Central memory CD8-positive, alpha-beta T cell (primary cell): ENCODE measurements at regions not wholly inside any gene's neighbourhood (a gene's known extent, or its start where the extent isn't known, plus 50 kb on each side); places are given as distances from the start of the nearest gene placed in this dataset.
"Not testable (repeated sequence)": the region's sequence is repeated elsewhere in the genome, so short reads cannot be mapped to it uniquely, and the experiment has no call there.

Source experiments
- ATAC-seq: fragments of 150-1000 bp; cut with Tn5 transposase; replicated peaks from 2 replicates; pipeline ENCODE4 v1.10.0; 2022; ENCODE audit warnings: mild to moderate bottlenecking, moderate FRiP score, moderate number of reproducible peaks; ENCODE audit not compliant: poor library complexity, severe bottlenecking; ENCODE audit errors: extremely low read depth
- DNase-seq, 2 donors: peaks; one replicate each; pipeline ENCODE4 v3.0.0; 2021; ENCODE audit warnings: low spot score in 2 of 2
- H3K27ac Mint-ChIP-seq: one replicate; pipeline ENCODE4 v1.8.0; 2022; ENCODE audit warnings: low read depth, mild to moderate bottlenecking, moderate library complexity, mixed read lengths
- H3K27me3 Mint-ChIP-seq: one replicate; pipeline ENCODE4 v1.8.0; 2022; ENCODE audit warnings: mixed read lengths
- H3K36me3 Mint-ChIP-seq: one replicate; pipeline ENCODE4 v1.8.0; 2022; ENCODE audit warnings: mild to moderate bottlenecking, moderate library complexity, mixed read lengths; ENCODE audit not compliant: insufficient read depth
- H3K4me1 Mint-ChIP-seq: one replicate; pipeline ENCODE4 v1.8.0; 2022; ENCODE audit warnings: mixed read lengths
- H3K4me3 Mint-ChIP-seq: one replicate; pipeline ENCODE4 v1.8.0; 2022; ENCODE audit warnings: mild to moderate bottlenecking, moderate library complexity, mixed read lengths
- H3K9me3 Mint-ChIP-seq: one replicate; pipeline ENCODE4 v1.8.0; 2022; ENCODE audit warnings: mixed read lengths

DNA sequence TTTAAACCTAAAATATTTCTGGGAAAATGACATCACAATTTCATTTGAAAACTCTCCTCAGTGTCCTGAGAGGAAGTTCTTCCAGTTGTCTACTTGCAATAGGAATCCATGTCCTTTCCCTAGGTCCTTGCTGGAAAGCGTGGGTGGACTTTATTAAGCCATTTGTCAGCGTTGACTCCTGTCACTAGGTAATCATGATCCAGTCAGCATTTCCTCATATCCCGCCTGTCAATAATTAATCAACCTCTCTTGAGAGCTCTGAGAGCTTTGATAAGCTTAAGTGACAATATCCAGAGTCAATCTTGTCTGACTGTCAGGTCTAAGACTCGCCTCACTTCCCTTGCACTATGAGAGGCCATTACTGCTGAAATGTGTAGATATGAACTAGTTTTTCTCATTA lies 107.2 kb upstream of the SLIT3 start:
- ATAC-seq (no peak), DNase-seq (no peak)
- Mint-ChIP-seq H3K4me3 (no peak overlapping the region), H3K27me3 (peaks cover 45% of the 10 kb centered on the region), H3K9me3 (no peaks in the 10 kb centered on the region), H3K27ac (no peak overlapping the region), H3K4me1 (no peaks in the 10 kb centered on the region), H3K36me3 (no peaks in the 10 kb centered on the region)

DNA sequence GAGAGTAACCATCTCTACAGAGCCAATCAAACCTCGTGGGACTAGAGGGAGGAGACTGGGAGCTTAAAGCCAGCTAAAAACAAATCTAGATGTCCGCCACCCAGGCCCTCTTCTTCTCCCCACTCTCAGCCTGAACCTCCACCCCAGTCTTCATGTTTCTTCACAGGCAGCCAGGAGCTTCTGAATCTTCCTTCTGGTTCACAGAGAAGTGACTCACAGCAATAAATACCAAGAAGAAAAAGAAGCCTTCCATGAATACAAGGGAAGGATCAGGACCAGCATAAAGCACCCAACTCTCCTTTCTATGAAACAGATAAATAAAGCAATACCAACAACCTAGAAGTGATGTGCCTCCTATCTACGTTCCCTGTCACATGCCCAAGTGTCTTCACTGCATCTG lies 103.3 kb upstream of the SLIT3 start:
- Mint-ChIP-seq H3K4me3 (no peak overlapping the region), H3K27me3 (peaks cover 34% of the 10 kb centered on the region), H3K9me3 (no peaks in the 10 kb centered on the region), H3K4me1 (no peaks in the 10 kb centered on the region), H3K27ac (no peak overlapping the region), H3K36me3 (no peaks in the 10 kb centered on the region)
- ATAC-seq = no peak
- DNase-seq = no peak

DNA sequence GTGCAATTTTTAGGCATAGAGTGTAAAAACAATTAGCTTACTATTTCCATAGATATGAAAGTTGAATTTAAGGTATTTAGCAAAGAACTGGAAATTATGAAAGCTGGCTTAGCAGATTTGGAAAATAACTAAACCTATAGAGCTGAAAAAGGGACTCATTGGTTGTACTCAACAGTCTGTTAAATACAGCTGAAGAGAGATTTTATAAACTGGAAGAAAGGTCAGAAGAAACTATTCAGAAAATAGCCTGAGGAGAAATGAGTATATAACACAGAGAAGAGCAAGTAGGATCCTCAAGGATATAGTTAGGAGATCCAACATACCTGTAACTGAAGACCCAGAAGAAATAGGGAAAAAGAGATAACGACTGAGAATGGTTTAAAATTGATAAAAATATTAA lies 97.6 kb upstream of the SLIT3 start:
- no peaks in the 10 kb centered on the region for H3K4me1 Mint-ChIP-seq
- H3K27me3 Mint-ChIP-seq = peaks cover 10% of the 10 kb centered on the region
- H3K36me3 Mint-ChIP-seq = no peaks in the 10 kb centered on the region
- DNase-seq (no peak), ATAC-seq (no peak)
- no peak overlapping the region for H3K4me3 Mint-ChIP-seq
- H3K9me3 Mint-ChIP-seq = peaks cover 6% of the 10 kb centered on the region
- no peak overlapping the region for H3K27ac Mint-ChIP-seq

DNA sequence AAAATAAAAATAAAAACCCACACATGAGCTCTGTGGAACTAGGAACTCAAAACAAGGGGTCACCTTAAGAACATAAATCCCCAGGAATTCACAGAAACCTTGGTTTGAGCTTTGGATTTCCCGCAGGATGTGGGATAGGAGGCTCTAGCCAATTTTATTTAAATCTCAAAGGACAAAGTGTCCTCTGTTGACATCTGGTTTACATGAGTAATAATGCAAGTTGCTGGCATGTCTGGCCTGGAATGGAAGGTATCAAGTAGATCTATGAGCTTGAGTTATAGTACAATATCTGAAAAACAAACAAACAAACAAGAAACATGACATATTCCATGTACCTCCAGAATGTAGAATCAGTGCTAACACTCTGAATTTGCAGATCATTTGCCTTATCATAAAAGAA lies 94.2 kb upstream of the SLIT3 start:
- Mint-ChIP-seq H3K27me3 (peaks cover 29% of the 10 kb centered on the region), H3K9me3 (peaks cover 6% of the 10 kb centered on the region), H3K27ac (no peak overlapping the region), H3K4me3 (no peak overlapping the region), H3K4me1 (no peaks in the 10 kb centered on the region), H3K36me3 (no peaks in the 10 kb centered on the region)
- ATAC-seq (no peak), DNase-seq (no peak)

DNA sequence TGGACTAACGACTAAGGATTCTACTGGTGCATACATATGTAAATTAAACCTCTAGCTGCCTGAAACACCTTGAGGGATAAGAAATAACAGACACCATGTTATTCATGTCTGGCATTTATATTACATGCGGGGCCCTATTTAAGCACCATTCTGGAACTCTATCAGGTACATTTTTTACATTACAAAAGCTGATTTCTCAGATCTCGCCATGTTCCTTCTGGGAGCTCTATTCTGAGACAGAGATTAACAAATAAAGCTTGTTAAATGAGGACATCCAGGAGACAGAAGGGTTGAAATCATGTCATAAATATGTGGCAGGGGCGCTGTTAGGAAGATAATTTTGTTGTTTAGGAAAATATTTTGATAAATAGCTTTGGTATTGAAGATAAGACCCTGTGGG lies 93.4 kb upstream of the SLIT3 start:
- Mint-ChIP-seq H3K4me3 (no peak overlapping the region), H3K36me3 (no peaks in the 10 kb centered on the region), H3K27me3 (peaks cover 34% of the 10 kb centered on the region), H3K4me1 (no peaks in the 10 kb centered on the region), H3K9me3 (peaks cover 6% of the 10 kb centered on the region), H3K27ac (no peak overlapping the region)
- ATAC-seq = no peak
- DNase-seq = no peak

DNA sequence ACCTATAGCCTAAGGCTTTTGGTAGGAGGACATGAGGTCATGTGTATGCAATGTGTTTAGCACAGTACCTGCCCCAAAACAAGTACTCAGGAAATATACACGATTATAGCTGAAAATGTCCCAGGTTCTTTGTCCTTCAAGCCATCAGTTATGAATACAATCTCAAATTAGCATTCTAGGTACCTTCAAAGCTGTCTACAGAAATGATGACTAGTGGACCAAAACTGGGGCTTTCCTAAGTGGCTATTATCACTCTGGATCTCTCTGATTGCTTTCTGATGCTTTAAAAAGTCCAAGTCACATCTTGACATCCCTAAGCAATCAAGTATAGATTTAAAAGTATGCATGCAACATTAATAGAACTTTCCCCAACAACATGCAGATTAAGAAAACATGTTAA lies 93.0 kb upstream of the SLIT3 start:
- no peaks in the 10 kb centered on the region for H3K4me1 Mint-ChIP-seq
- ATAC-seq (no peak), DNase-seq (no peak)
- no peaks in the 10 kb centered on the region for H3K36me3 Mint-ChIP-seq
- peaks cover 6% of the 10 kb centered on the region for H3K9me3 Mint-ChIP-seq
- H3K27me3 Mint-ChIP-seq = peaks cover 34% of the 10 kb centered on the region
- no peak overlapping the region for H3K4me3 Mint-ChIP-seq
- no peak overlapping the region for H3K27ac Mint-ChIP-seq

DNA sequence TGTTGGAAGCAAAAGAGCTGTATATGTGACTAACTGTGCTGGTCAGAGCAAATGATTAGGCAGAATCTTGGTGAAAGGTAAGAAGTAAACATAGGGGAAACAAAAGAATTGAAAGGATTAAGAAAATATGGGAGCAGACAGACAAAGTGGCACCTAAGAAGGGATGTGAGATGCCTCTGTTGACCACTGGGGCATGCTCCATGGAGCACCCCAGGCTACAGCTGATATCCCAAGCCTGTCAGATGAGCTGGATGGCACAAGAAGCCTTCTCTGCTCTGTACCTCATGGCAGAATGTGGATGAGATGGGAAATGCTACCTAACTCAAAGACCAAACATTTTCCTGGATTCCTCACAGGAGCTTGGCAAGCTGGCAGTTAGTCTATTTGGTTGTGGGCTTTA lies 89.3 kb upstream of the SLIT3 start:
- ATAC-seq (no peak), DNase-seq (no peak)
- peaks cover 26% of the 10 kb centered on the region for H3K27me3 Mint-ChIP-seq
- no peaks in the 10 kb centered on the region for H3K36me3 Mint-ChIP-seq
- H3K4me1 Mint-ChIP-seq = no peaks in the 10 kb centered on the region
- no peak overlapping the region for H3K27ac Mint-ChIP-seq
- no peak overlapping the region for H3K4me3 Mint-ChIP-seq
- H3K9me3 Mint-ChIP-seq = no peaks in the 10 kb centered on the region

DNA sequence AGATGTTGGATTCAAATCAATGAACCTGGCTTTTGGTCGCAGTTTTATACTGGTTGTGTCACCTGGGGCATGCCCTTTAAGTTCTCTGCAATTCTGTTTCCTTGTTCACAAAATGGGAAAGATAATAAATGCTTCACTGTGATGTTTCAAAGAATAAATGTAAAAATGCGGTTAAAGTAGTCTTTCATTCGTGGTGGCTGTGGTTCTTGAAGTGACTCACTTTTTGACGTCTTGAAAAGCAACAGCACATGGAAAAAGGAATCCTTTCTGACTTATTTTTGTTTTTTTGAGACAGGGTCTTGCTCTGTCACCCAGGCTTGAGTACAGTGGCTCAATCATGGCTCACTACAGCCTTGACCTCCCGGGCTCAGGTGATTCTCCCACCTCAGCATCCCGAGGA lies 88.4 kb upstream of the SLIT3 start:
- Mint-ChIP-seq H3K9me3 (no peaks in the 10 kb centered on the region), H3K27me3 (peaks cover 26% of the 10 kb centered on the region), H3K4me3 (no peak overlapping the region), H3K36me3 (no peaks in the 10 kb centered on the region), H3K27ac (no peak overlapping the region), H3K4me1 (no peaks in the 10 kb centered on the region)
- ATAC-seq = no peak
- DNase-seq = no peak

DNA sequence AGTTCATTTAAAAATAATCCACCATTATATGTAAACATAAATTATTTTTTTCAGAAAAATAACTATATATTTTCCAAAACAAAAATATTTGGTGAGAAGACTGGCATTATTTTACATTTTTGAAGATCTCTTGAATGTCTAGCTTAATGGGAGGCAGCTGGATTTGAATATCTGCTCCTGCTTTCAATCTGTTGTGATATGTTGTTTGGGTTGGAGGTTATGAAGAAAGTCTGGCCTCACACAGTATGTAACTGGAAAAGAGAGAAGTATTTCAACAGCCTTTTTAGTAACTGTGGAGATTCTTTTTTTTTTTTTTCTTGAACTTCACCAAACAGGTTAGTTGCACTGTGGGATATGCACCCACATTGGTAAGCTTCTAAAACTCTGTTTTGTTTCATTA lies 84.7 kb upstream of the SLIT3 start:
- H3K27ac Mint-ChIP-seq = no peak overlapping the region
- H3K4me3 Mint-ChIP-seq = no peak overlapping the region
- DNase-seq (no peak), ATAC-seq (no peak)
- H3K4me1 Mint-ChIP-seq = no peaks in the 10 kb centered on the region
- no peaks in the 10 kb centered on the region for H3K36me3 Mint-ChIP-seq
- H3K9me3 Mint-ChIP-seq = no peaks in the 10 kb centered on the region
- H3K27me3 Mint-ChIP-seq = peaks cover 6% of the 10 kb centered on the region

DNA sequence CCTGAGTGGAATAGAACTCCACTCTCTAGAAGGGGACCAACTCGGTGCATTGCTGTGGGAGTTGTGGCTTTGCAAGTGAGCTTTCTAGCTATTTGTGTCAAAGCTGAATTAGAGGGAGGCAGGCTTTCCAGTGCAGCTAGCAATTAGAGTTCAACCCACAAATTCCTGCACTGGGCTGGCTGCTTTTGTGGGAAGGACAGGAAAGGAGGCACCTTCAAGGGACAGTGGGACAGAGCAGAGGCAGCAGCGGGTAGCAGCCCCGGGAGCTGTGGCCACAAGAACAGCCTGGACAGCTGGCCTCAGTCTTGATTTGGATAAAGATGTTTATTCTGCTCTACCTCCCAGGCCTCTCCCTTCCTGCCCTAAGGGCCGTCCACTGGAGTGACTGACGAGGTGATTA lies 83.7 kb upstream of the SLIT3 start:
- Mint-ChIP-seq H3K36me3 (no peaks in the 10 kb centered on the region), H3K9me3 (no peaks in the 10 kb centered on the region), H3K4me1 (no peaks in the 10 kb centered on the region), H3K4me3 (no peak overlapping the region), H3K27ac (no peak overlapping the region), H3K27me3 (peaks cover under 1% of the 10 kb centered on the region)
- DNase-seq = no peak
- ATAC-seq = no peak

DNA sequence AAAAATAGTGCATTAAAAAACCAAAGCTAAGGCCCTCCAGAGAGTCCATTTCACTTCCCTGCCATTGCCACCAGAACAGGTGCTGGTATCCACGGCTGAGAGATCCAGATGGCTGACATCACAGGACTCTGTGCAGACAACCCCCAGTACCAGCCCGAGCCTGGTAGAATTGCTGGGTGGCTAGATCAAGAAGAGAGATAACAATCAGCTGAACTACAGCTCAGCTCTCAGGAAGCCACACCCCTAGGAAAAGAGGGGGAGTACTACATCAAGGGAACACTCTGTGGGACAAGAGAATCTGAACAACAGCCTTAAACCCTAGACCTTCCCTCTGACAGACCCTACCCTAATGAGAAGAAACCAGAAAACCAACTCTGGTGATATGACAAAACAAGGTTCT lies 73.8 kb upstream of the SLIT3 start:
- H3K9me3 Mint-ChIP-seq = peaks cover 21% of the 10 kb centered on the region
- no peak overlapping the region for H3K27ac Mint-ChIP-seq
- DNase-seq = no peak
- no peaks in the 10 kb centered on the region for H3K4me1 Mint-ChIP-seq
- no peak for ATAC-seq
- peaks cover 18% of the 10 kb centered on the region for H3K27me3 Mint-ChIP-seq
- no peaks in the 10 kb centered on the region for H3K36me3 Mint-ChIP-seq
- H3K4me3 Mint-ChIP-seq = no peak overlapping the region

DNA sequence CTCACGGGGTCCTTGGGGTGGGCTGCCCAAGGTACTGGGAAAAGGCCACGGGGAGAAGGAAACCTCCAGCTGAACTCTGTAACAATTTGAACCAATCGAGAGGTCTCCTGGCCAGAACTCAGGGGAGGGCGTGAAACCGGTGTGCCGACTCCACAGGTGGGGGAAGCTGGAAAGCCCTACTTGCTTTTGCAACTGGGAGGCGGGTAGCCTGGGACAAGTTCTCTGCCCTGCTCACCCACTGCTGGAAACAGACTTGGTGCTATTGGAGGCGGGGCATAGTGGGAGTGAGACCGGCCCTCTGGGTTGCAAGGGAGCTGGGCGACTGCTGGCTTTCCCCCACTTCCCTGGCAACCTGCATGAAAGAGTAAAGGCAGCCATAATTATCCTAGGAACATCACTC lies 73.2 kb upstream of the SLIT3 start:
- no peak overlapping the region for H3K27ac Mint-ChIP-seq
- H3K36me3 Mint-ChIP-seq = no peaks in the 10 kb centered on the region
- peaks cover 18% of the 10 kb centered on the region for H3K9me3 Mint-ChIP-seq
- ATAC-seq (no peak), DNase-seq (no peak)
- no peak overlapping the region for H3K4me3 Mint-ChIP-seq
- H3K4me1 Mint-ChIP-seq = no peaks in the 10 kb centered on the region
- peaks cover 23% of the 10 kb centered on the region for H3K27me3 Mint-ChIP-seq

DNA sequence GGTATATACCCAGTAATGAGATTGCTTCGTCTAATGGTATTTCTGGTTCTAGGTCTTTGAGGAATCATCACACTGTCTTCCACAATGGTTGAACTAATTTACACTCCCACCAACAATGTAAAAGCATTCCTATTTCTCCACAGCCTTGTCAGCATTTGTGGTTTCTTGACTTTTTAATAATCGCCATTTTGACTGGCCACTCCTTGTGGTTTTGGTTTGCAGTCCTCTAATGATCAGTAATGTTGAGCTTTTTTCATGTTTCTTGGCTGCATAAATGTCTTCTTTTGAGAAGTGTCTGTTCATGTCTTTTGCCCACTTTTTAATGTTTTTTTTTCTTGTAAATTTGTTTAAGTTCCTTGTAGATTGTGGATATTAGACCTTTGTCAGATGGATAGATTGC lies 70.9 kb upstream of the SLIT3 start:
- H3K36me3 Mint-ChIP-seq, ATAC-seq, H3K4me3 Mint-ChIP-seq, H3K9me3 Mint-ChIP-seq, H3K27ac Mint-ChIP-seq, DNase-seq, H3K4me1 Mint-ChIP-seq: not testable (repeated sequence)
- H3K27me3 Mint-ChIP-seq = peaks cover 28% of the 10 kb centered on the region

DNA sequence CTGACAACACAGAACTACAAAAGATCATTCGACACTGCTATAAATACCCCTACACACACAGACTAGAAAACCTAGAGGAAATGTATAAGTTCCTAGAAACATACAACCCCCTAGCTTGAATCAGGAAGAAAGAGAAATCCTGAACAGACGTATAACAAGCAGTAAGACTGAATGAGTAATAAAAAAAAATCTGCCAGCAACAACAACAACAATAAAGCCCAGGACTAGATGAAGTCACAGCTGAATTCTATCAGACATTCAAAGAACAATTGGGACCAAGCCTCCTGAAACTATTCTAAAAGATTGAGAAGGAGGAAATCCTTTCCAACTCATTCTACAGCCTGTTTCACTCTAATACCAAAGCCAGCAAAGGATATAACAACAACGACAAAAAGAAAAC lies 68.2 kb upstream of the SLIT3 start:
- ATAC-seq (no peak), DNase-seq (no peak)
- Mint-ChIP-seq H3K9me3 (peaks cover 10% of the 10 kb centered on the region), H3K27ac (no peak overlapping the region), H3K4me3 (no peak overlapping the region), H3K36me3 (no peaks in the 10 kb centered on the region), H3K27me3 (peaks cover 34% of the 10 kb centered on the region), H3K4me1 (no peaks in the 10 kb centered on the region)
